Tibial nerve (tissue), 3 donors: ENCODE measurements at regions not wholly inside any gene's neighbourhood (a gene's known extent, or its start where the extent isn't known, plus 50 kb on each side); places are given as distances from the start of the nearest gene placed in this dataset.

Experiments
- POLR2A ChIP-seq, 2 donors: fragments of 450-650 bp; IDR thresholded peaks; one replicate each; pipeline ENCODE4 v1.6.1; 2017; ENCODE audit warnings: antibody characterized with exemption in 2 of 2, mild to moderate bottlenecking in 2 of 2, moderate library complexity in 2 of 2
- TF ChIP-seq, protein P1 (sequence below), 5 experiments: fragments of 200-600 bp in 3 of 5; fragments of 450-650 bp in 2 of 5; sonication (generic) in 3 of 5; IDR thresholded peaks; one replicate each; pipeline ENCODE4 v1.5.1; 2016 to 2019; ENCODE audit warnings: antibody characterized with exemption in 5 of 5, mild to moderate bottlenecking in 3 of 5, moderate library complexity in 2 of 5

DNA sequence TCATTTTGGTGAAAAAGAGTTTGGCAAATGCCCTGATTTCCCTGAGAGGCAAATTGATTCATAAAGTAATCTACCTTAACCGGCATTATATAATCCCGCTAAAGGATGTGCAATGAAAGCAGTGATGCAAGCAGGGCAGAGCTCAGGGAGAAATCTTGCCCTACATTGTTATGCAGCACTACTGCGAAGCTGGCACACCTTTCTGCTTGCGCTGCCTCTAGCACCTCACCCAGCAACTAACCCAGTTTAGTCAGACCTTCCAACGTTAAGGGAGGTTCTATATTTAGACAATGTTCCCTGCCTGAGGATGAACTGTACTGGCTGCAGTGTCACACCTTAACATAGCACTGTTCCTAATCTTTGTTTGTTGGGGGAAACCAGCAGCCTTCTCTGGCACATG lies 60.8 kb upstream of the CCDC196 start:
- TF ChIP-seq, protein P1, sequence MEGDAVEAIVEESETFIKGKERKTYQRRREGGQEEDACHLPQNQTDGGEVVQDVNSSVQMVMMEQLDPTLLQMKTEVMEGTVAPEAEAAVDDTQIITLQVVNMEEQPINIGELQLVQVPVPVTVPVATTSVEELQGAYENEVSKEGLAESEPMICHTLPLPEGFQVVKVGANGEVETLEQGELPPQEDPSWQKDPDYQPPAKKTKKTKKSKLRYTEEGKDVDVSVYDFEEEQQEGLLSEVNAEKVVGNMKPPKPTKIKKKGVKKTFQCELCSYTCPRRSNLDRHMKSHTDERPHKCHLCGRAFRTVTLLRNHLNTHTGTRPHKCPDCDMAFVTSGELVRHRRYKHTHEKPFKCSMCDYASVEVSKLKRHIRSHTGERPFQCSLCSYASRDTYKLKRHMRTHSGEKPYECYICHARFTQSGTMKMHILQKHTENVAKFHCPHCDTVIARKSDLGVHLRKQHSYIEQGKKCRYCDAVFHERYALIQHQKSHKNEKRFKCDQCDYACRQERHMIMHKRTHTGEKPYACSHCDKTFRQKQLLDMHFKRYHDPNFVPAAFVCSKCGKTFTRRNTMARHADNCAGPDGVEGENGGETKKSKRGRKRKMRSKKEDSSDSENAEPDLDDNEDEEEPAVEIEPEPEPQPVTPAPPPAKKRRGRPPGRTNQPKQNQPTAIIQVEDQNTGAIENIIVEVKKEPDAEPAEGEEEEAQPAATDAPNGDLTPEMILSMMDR (IDR thresholded peaks at IDR 0.05) = no peak
- TF ChIP-seq POLR2A (IDR thresholded peaks at IDR 0.05) = no peak
